CD4-positive, alpha-beta T cell treated with Interleukin-2 at 100 ng/mL for 4 hours (primary cell): ENCODE measurements at regions not wholly inside any gene's neighbourhood (a gene's known extent, or its start where the extent isn't known, plus 50 kb on each side); places are given as distances from the start of the nearest gene placed in this dataset.

Source experiments
- DNase-seq: peaks from one replicate; pipeline ENCODE4 v3.0.0-alpha.2; 2020; ENCODE audit warnings: low spot score

GRCh38 chr4:17296921-17297890 is 214.7 kb downstream of the QDPR start:
- no peak for DNase-seq

GRCh38 chr4:17293901-17294300 is 218.0 kb downstream of the QDPR start:
- no peak for DNase-seq

- no peak for DNase-seq
Measured at GRCh38 chr4:17288151-17288550, 223.7 kb downstream of the QDPR start.

GRCh38 chr4:17286752-17287460 is 225.0 kb downstream of the QDPR start:
- DNase-seq: no peak

- DNase-seq: no peak
Measured at GRCh38 chr4:17285747-17286146, 226.1 kb downstream of the QDPR start.

- no peak for DNase-seq
Measured at GRCh38 chr4:17284323-17285175, 227.3 kb downstream of the QDPR start.

GRCh38 chr4:17283832-17284231 is 228.1 kb downstream of the QDPR start:
- no peak for DNase-seq

GRCh38 chr4:17283251-17283650 is 228.6 kb downstream of the QDPR start:
- no peak for DNase-seq

- DNase-seq: no peak
Measured at GRCh38 chr4:17280261-17281018, 231.4 kb downstream of the QDPR start.

- no peak for DNase-seq
Measured at GRCh38 chr4:17276776-17277175, 235.1 kb downstream of the QDPR start.

- no peak for DNase-seq
Measured at GRCh38 chr4:17275836-17276235, 236.1 kb downstream of the QDPR start.

- no peak for DNase-seq
Measured at GRCh38 chr4:17273047-17273446, 238.8 kb downstream of the QDPR start.

- DNase-seq: no peak
Measured at GRCh38 chr4:17272154-17272553, 239.7 kb downstream of the QDPR start.

- no peak for DNase-seq
Measured at GRCh38 chr4:17265653-17266052, 246.2 kb downstream of the QDPR start.

GRCh38 chr4:17265139-17265538 is 246.8 kb downstream of the QDPR start:
- DNase-seq: no peak

GRCh38 chr4:17260166-17260907 is 251.6 kb downstream of the QDPR start:
- DNase-seq: no peak

- no peak for DNase-seq
Measured at GRCh38 chr4:17258106-17258505, 253.8 kb downstream of the QDPR start.

GRCh38 chr4:17252131-17252530 is 259.8 kb downstream of the QDPR start:
- no peak for DNase-seq

GRCh38 chr4:17251101-17251500 is 260.8 kb downstream of the QDPR start:
- no peak for DNase-seq

- no peak for DNase-seq
Measured at GRCh38 chr4:17250591-17250990, 261.3 kb downstream of the QDPR start.

GRCh38 chr4:17246656-17247055 is 265.2 kb downstream of the QDPR start:
- no peak for DNase-seq
